Activated CD4-positive, alpha-beta memory T cell treated with anti-CD3 and anti-CD28 coated beads for 36 hours (primary cell): ENCODE measurements at regions not wholly inside any gene's neighbourhood (a gene's known extent, or its start where the extent isn't known, plus 50 kb on each side); places are given as distances from the start of the nearest gene placed in this dataset.
"Not testable (repeated sequence)": the region's sequence is repeated elsewhere in the genome, so short reads cannot be mapped to it uniquely, and the experiment has no call there.

Experiments
- CTCF ChIA-PET: fragments of 350-600 bp; sonication (Branson Sonifier 250); formaldehyde crosslinking; loops from one replicate; lab custom pipeline; 2021; ENCODE audit warnings: antibody characterized with exemption, inconsistent platforms; lab: Charles Lee
- POLR2A ChIA-PET: fragments of 350-600 bp; sonication (Branson Sonifier 250); formaldehyde crosslinking; loops from one replicate; lab custom pipeline; 2021; ENCODE audit warnings: antibody characterized with exemption; lab: Charles Lee
- DNase-seq: peaks from one replicate; pipeline ENCODE4 v3.0.0-alpha.2; 2020
- H3K27ac Mint-ChIP-seq: one replicate; pipeline ENCODE4 v1.8.0; 2021; ENCODE audit warnings: mixed read lengths
- H3K27me3 Mint-ChIP-seq: one replicate; pipeline ENCODE4 v1.8.0; 2021; ENCODE audit warnings: mixed read lengths
- H3K36me3 Mint-ChIP-seq: one replicate; pipeline ENCODE4 v1.8.0; 2021; ENCODE audit warnings: mixed read lengths
- H3K4me1 Mint-ChIP-seq: one replicate; pipeline ENCODE4 v1.8.0; 2021; ENCODE audit warnings: low read depth, mixed read lengths
- H3K4me3 Mint-ChIP-seq: one replicate; pipeline ENCODE4 v1.8.0; 2021; ENCODE audit warnings: mild to moderate bottlenecking, mixed read lengths
- H3K9me3 Mint-ChIP-seq: one replicate; pipeline ENCODE4 v1.8.0; 2021; ENCODE audit warnings: mixed read lengths
- intact Hi-C: fragments of 100-400 bp; cut with micrococcal nuclease; formaldehyde crosslinking; loops from one replicate; pipeline ENCODE4 v1.15.1; 2023

DNA sequence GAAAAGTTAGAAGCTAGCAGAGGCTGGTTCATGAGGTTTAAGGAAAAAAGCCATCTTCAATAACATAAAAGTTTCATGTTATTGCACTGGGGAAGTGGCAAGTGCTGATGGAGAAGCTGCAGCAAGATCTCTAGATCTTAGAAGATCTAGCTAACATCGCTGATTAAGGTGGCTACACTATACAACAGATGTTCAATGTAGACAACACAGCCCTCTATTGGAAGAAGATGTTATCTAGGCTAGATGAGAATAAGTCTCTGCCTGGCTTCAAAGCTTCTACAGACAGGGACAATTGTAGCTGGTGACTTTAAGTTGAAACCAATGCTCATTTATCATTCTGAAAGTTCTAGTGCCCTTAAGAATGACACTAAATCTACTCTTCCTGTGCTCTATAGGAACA is 310.3 kb downstream of the KLF13 start:
- POLR2A ChIA-PET = not testable (repeated sequence)

DNA sequence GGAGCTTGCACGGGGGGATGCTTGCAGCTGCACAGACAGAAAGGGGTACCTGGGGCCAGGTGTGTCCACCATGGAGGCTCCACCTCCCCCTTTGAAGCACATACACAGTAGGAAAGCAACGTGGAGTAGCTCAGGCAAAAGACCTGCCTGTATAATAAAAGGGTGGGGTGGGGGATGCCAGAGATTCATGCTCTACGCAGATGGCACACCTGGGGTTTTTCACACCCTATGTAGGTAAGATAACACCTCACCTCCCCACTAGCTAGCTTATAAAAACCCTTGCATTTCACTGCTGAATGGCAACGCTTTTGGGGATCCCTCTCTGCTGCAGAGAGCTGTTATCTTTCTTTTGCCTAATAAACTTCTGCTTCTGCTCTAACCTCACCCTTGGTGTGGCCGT is 317.3 kb downstream of the KLF13 start:
- H3K27me3 Mint-ChIP-seq = peaks cover 12% of the 10 kb centered on the region
- H3K27ac Mint-ChIP-seq, H3K36me3 Mint-ChIP-seq, POLR2A ChIA-PET, CTCF ChIA-PET, DNase-seq, H3K9me3 Mint-ChIP-seq, H3K4me3 Mint-ChIP-seq, H3K4me1 Mint-ChIP-seq: not testable (repeated sequence)
- intact Hi-C loops = loop anchor here (10.0 kb wide), 1 partner anchor 331 kb away; no protein-coding TSS in a partner anchor

More for the DNA sequence above, 310.3 kb downstream of the KLF13 start:
- Mint-ChIP-seq H3K4me1 (peaks cover 10% of the 10 kb centered on the region), H3K27me3 (peaks cover 11% of the 10 kb centered on the region)
- H3K4me3 Mint-ChIP-seq, H3K9me3 Mint-ChIP-seq, H3K36me3 Mint-ChIP-seq, CTCF ChIA-PET, intact Hi-C loops, DNase-seq, H3K27ac Mint-ChIP-seq: not testable (repeated sequence)

DNA sequence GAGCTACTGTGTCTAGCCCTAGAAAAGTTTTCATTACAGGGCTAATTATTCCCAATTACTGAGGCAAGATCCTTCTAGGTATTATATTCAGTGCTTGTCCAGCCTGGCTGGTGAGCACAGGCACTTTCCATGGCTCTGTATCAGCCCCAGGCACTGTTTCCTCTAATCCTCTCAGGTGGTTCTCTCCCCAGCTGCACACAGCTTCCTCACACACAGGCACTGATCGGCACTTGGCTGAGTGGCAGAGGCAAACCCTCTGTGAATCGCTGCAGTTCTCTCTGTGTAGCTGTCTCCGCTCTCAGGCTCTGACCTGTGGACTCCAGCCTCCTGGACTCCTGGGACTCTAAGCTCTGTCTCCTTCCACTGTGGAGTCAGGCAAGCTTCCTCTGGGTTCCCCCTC is 318.1 kb downstream of the KLF13 start:
- H3K36me3 Mint-ChIP-seq, H3K9me3 Mint-ChIP-seq, H3K4me3 Mint-ChIP-seq, H3K4me1 Mint-ChIP-seq, H3K27ac Mint-ChIP-seq, CTCF ChIA-PET, POLR2A ChIA-PET, DNase-seq: not testable (repeated sequence)
- H3K27me3 Mint-ChIP-seq = peaks cover 14% of the 10 kb centered on the region
- intact Hi-C loops = loop anchor here (10.0 kb wide), 1 partner anchor 330 kb away; no protein-coding TSS in a partner anchor

- DNase-seq, H3K4me1 Mint-ChIP-seq, H3K9me3 Mint-ChIP-seq, H3K4me3 Mint-ChIP-seq, POLR2A ChIA-PET, CTCF ChIA-PET, H3K36me3 Mint-ChIP-seq, H3K27ac Mint-ChIP-seq: not testable (repeated sequence)
- intact Hi-C loops = loop anchor here (10.0 kb wide), 1 partner anchor 327 kb away; no protein-coding TSS in a partner anchor
- H3K27me3 Mint-ChIP-seq = peaks cover 11% of the 10 kb centered on the region
Observed at GRCh38 chr15:31647337-31647826, 320.7 kb downstream of the KLF13 start.

GRCh38 chr15:31649634-31650033 is 323.0 kb downstream of the KLF13 start:
- DNase-seq, POLR2A ChIA-PET, H3K27ac Mint-ChIP-seq, H3K36me3 Mint-ChIP-seq, H3K9me3 Mint-ChIP-seq, CTCF ChIA-PET, H3K4me3 Mint-ChIP-seq, H3K4me1 Mint-ChIP-seq: not testable (repeated sequence)
- peaks cover 11% of the 10 kb centered on the region for H3K27me3 Mint-ChIP-seq
- intact Hi-C loops = loop anchor here (5.0 to 10.0 kb wide), 2 partner anchors 218 to 325 kb away; no protein-coding TSS in a partner anchor

GRCh38 chr15:31650055-31650701 is 323.5 kb downstream of the KLF13 start:
- POLR2A ChIA-PET, H3K4me1 Mint-ChIP-seq, H3K4me3 Mint-ChIP-seq, H3K9me3 Mint-ChIP-seq, CTCF ChIA-PET, H3K36me3 Mint-ChIP-seq, H3K27ac Mint-ChIP-seq, H3K27me3 Mint-ChIP-seq: not testable (repeated sequence)
- intact Hi-C loops = loop anchor here (5.0 kb wide), 1 partner anchor 217 kb away; no protein-coding TSS in a partner anchor
- DNase-seq = peak; percentile 70

GRCh38 chr15:31656915-31657314 is 330.3 kb downstream of the KLF13 start:
- CTCF ChIA-PET, H3K4me3 Mint-ChIP-seq, POLR2A ChIA-PET, H3K9me3 Mint-ChIP-seq, H3K27me3 Mint-ChIP-seq, H3K4me1 Mint-ChIP-seq, DNase-seq, H3K27ac Mint-ChIP-seq, H3K36me3 Mint-ChIP-seq, intact Hi-C loops: not testable (repeated sequence)

DNA sequence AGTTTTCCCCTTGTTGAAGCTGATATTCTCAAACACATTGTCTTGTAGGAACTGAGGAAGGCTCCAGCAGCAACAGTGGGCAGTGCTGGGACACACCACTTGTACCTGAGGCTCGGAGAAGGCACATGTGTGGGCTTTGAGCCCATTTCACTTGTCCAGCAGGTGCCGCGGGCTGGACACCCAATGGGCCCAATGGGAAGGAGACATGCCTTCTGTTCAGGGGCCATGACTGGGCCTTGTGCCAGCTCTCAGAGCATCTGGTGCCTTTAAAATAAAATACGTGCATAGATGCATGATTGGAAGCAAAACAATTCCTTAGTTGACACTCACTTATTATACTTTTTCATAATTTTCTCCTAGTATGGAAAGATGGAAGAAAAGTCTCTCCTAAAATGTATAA is 334.2 kb downstream of the KLF13 start:
- H3K4me3 Mint-ChIP-seq = no peak overlapping the region
- no peaks in the 10 kb centered on the region for H3K9me3 Mint-ChIP-seq
- H3K27ac Mint-ChIP-seq = no peak overlapping the region
- peaks cover 7% of the 10 kb centered on the region for H3K27me3 Mint-ChIP-seq
- ChIA-PET POLR2A (no interaction called here), CTCF (no interaction called here)
- no peaks in the 10 kb centered on the region for H3K36me3 Mint-ChIP-seq
- DNase-seq = no peak
- intact Hi-C loops = no loop called here
- no peaks in the 10 kb centered on the region for H3K4me1 Mint-ChIP-seq

DNA sequence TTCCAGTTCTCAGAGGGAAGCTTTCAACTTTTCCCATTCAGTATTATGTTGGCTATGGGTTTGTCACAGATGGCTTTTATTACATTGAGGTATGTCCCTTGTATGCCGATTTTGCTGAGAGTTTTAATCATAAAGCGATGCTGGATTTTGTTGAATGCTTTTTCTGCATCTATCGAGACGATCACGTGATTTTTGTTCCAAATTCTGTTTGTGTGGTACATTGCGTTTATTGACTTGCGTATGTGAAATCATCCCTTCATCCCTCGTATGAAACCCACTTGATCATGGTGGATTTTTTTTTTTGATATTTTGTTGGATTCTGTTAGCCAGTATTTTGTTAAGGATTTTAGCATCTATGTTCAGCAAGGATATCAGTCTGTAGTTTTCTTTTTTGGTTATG is 339.1 kb downstream of the KLF13 start:
- DNase-seq, intact Hi-C loops, CTCF ChIA-PET, H3K36me3 Mint-ChIP-seq, H3K4me3 Mint-ChIP-seq, POLR2A ChIA-PET, H3K27ac Mint-ChIP-seq, H3K4me1 Mint-ChIP-seq, H3K9me3 Mint-ChIP-seq: not testable (repeated sequence)
- H3K27me3 Mint-ChIP-seq = peaks cover 10% of the 10 kb centered on the region

GRCh38 chr15:31669158-31669908 is 342.7 kb downstream of the KLF13 start:
- H3K4me3 Mint-ChIP-seq, POLR2A ChIA-PET, H3K9me3 Mint-ChIP-seq, H3K4me1 Mint-ChIP-seq, CTCF ChIA-PET, H3K27ac Mint-ChIP-seq, DNase-seq, H3K36me3 Mint-ChIP-seq, intact Hi-C loops: not testable (repeated sequence)
- peaks cover 18% of the 10 kb centered on the region for H3K27me3 Mint-ChIP-seq

DNA sequence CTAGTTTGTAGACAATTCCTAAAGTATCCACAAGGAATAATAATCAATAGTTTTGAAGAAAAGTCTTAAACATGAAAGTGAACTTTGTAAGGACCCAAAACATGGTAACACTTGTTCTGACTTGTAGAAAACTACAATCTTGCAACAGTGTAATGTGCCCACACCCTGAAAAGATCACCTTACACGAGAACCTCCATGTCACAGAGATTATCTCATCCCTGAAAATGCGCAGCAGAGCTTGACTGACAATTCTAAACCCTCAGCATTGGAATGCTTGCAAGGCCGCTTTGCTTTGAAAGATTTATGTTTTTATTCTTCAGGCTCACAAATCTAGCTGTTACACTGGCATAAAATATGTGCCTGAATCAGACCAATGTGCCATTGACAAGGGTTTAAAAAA is 346.6 kb downstream of the KLF13 start:
- CTCF ChIA-PET = not testable (repeated sequence)

DNA sequence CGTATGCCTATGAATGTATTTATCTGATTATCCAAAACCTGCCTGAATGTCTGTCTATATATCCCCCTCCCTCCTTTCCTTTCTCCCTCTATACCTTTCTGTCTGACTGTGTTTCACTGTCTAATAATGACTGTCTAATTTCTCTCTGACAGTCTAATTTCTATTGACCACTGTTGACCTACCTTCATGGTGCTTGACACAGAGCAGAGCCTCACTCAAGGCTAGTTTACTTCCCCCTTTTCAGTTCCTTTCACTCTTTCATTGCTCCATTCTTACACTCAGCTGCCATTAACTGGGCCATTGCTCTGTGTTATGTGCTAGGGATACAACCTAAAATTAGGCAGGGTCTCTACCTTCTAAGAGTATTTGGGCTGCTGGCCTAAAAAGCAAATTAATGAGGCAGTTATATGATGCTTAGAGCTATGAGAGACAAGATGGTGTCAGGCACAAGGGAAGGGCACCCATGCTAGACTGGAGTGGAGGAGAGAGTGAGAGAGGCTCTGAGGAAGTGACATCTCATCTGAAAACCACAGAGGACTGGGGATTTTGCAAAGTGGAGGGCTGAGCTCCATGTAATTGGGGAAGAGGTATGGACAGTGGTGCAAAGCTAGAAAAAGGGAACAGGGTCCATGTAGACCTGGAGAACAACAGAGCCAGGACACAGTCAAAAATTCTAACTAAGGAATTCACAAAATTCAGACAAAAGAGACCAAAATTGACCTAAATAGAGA is 348.6 kb upstream of the CHRNA7 start:
- H3K4me3 Mint-ChIP-seq, H3K27me3 Mint-ChIP-seq, POLR2A ChIA-PET, H3K27ac Mint-ChIP-seq, DNase-seq, intact Hi-C loops, H3K9me3 Mint-ChIP-seq, H3K4me1 Mint-ChIP-seq, CTCF ChIA-PET, H3K36me3 Mint-ChIP-seq: not testable (repeated sequence)

More for the DNA sequence above, 346.6 kb downstream of the KLF13 start:
- H3K4me1 Mint-ChIP-seq, DNase-seq, intact Hi-C loops, H3K36me3 Mint-ChIP-seq, POLR2A ChIA-PET, H3K9me3 Mint-ChIP-seq, H3K27ac Mint-ChIP-seq, H3K4me3 Mint-ChIP-seq: not testable (repeated sequence)
- peaks cover 11% of the 10 kb centered on the region for H3K27me3 Mint-ChIP-seq
